ENCODE measurements at regions not wholly inside any gene's neighbourhood (a gene's known extent, or its start where the extent isn't known, plus 50 kb on each side); places are given as distances from the start of the nearest gene placed in this dataset.

GRCh38 chr1:10942542-10942912, 69.9 kb upstream of the TARDBP start:
- no peak overlapping the region for H3K4me2 ChIP-seq (ENCODE audit: control insufficient read depth, insufficient read depth)
- ChIA-PET RAD21 (ENCODE audit: unreplicated experiment) (interaction anchor here (0.6 to 1.3 kb wide), 4 partner anchors 59 to 508 kb away, joined by 3 read pairs; no protein-coding TSS in a partner anchor), SMC1A (ENCODE audit: uncharacterized antibody, unreplicated experiment) (interaction anchor here (1.0 to 1.3 kb wide), 3 partner anchors 21 to 33 kb away, joined by 3 to 6 read pairs (median 3); no protein-coding TSS in a partner anchor), CTCF (interaction anchor here (0.5 to 1.6 kb wide), 21 partner anchors 14 to 447 kb away, joined by 3 to 8 read pairs (median 4); no protein-coding TSS in a partner anchor), POLR2A (no interaction called here)
- H3K9me3 ChIP-seq (replicated peaks; ENCODE audit: control insufficient read depth, insufficient read depth, low read length): no peaks in the 10 kb centered on the region
- BruUV-seq (replicated peaks): no TSS peak
- no peak overlapping the region for H2AFZ ChIP-seq (ENCODE audit: control insufficient read depth, low read depth, low read length)
- H3K27me3 ChIP-seq (replicated peaks in 1 of 2; ENCODE audit: control insufficient read depth in 2 of 2, insufficient read depth in 2 of 2, low read length in 1 of 2): peaks cover 4 to 8% of the 10 kb centered on the region in 2 experiments; a peak in 3 of 4 replicates
- peaks cover 21% of the 10 kb centered on the region for H3K4me1 ChIP-seq (ENCODE audit: control insufficient read depth, insufficient read depth, low read length)
- no peak overlapping the region for H3K27ac ChIP-seq (ENCODE audit: control insufficient read depth, insufficient read depth)
- FAIRE-seq (no peak), ATAC-seq (no peak), DNase-seq (ENCODE audit: low read depth, low spot score) (no peak)
- WGBS (ENCODE audit: insufficient coverage, insufficient replicate concordance, low lambda C conversion rate, missing lambda C conversion rate): 48% methylated on average over 6 of the region's 6 CpGs
- in situ Hi-C loops (cut with MboI): loop anchor here (5.0 kb wide), 1 partner anchor 435 kb away; no protein-coding TSS in a partner anchor
- H4K20me1 ChIP-seq (ENCODE audit: control insufficient read depth, insufficient read depth): no peaks in the 10 kb centered on the region; the same call in 1 of the 2 replicates
- no peak overlapping the region for H3K4me3 ChIP-seq
- no peaks in the 10 kb centered on the region for H3K79me2 ChIP-seq (ENCODE audit: control insufficient read depth, insufficient read depth, low read length)
- H3K9ac ChIP-seq (ENCODE audit: control insufficient read depth, insufficient read depth, low read length): no peak overlapping the region
- TF ChIP-seq, protein P1, sequence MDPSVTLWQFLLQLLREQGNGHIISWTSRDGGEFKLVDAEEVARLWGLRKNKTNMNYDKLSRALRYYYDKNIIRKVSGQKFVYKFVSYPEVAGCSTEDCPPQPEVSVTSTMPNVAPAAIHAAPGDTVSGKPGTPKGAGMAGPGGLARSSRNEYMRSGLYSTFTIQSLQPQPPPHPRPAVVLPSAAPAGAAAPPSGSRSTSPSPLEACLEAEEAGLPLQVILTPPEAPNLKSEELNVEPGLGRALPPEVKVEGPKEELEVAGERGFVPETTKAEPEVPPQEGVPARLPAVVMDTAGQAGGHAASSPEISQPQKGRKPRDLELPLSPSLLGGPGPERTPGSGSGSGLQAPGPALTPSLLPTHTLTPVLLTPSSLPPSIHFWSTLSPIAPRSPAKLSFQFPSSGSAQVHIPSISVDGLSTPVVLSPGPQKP (IDR thresholded peaks at IDR 0.05; ENCODE audit: low read depth, low read length): no peak
- TF ChIP-seq NFYB (IDR thresholded peaks at IDR 0.05; ENCODE audit: insufficient read depth, low read depth, low read length) (no peak), POLR2AphosphoS5 (IDR thresholded peaks at IDR 0.05; ENCODE audit: low read length) (no peak), EED (IDR thresholded peaks at IDR 0.05; ENCODE audit: low read depth) (no peak), NFIC (IDR thresholded peaks at IDR 0.05; ENCODE audit: low read depth, low read length) (no peak), MTA2 (IDR thresholded peaks at IDR 0.05; ENCODE audit: low read depth) (no peak)
- TF ChIP-seq, protein P2, sequence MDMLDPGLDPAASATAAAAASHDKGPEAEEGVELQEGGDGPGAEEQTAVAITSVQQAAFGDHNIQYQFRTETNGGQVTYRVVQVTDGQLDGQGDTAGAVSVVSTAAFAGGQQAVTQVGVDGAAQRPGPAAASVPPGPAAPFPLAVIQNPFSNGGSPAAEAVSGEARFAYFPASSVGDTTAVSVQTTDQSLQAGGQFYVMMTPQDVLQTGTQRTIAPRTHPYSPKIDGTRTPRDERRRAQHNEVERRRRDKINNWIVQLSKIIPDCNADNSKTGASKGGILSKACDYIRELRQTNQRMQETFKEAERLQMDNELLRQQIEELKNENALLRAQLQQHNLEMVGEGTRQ (IDR thresholded peaks at IDR 0.05; ENCODE audit: borderline replicate concordance, low read depth, low read length): no peak
- intact Hi-C loops (cut with micrococcal nuclease; ENCODE audit: unreplicated experiment): loop anchor here (5.0 kb wide), 1 partner anchor 250 kb away; no protein-coding TSS in a partner anchor
- H3K36me3 ChIP-seq (ENCODE audit: control insufficient read depth in 2 of 2, insufficient read depth in 2 of 2, low read length in 1 of 2): no peaks in the 10 kb centered on the region

Data from GM12878 (cell line).